Erythroblast (primary cell): ENCODE measurements at regions not wholly inside any gene's neighbourhood (a gene's known extent, or its start where the extent isn't known, plus 50 kb on each side); places are given as distances from the start of the nearest gene placed in this dataset.

Experiments used
- GATA1 ChIP-seq: IDR thresholded peaks from 2 replicates; pipeline ENCODE4 v1.6.1; 2011; ENCODE audit warnings: low read depth, mild to moderate bottlenecking, control low read depth, low read length, moderate library complexity
- POLR2A ChIP-seq: IDR thresholded peaks from 2 replicates; pipeline ENCODE4 v1.6.1; 2011; ENCODE audit warnings: mild to moderate bottlenecking, low read length

- no peak for TF ChIP-seq POLR2A
- no peak for TF ChIP-seq GATA1
Observed at GRCh38 chrX:68945603-68946228, 116.9 kb downstream of the EFNB1 start.
